Stimulated activated naive CD8-positive, alpha-beta T cell treated with anti-CD3 and anti-CD28 coated beads, Interleukin-15, Interleukin-2, amounts not matched to agents 100 ng/mL and 50 ng/mL, for 24 hours (primary cell): ENCODE measurements at regions not wholly inside any gene's neighbourhood (a gene's known extent, or its start where the extent isn't known, plus 50 kb on each side); places are given as distances from the start of the nearest gene placed in this dataset.

ENCODE experiments used
- H3K27ac Mint-ChIP-seq: one replicate; pipeline ENCODE4 v1.8.0; 2021; ENCODE audit warnings: mild to moderate bottlenecking, mixed read lengths
- H3K27me3 Mint-ChIP-seq: one replicate; pipeline ENCODE4 v1.8.0; 2021; ENCODE audit warnings: mixed read lengths
- H3K36me3 Mint-ChIP-seq: one replicate; pipeline ENCODE4 v1.8.0; 2021; ENCODE audit warnings: low read depth, mixed read lengths
- H3K4me1 Mint-ChIP-seq: one replicate; pipeline ENCODE4 v1.8.0; 2021; ENCODE audit warnings: low read depth, mixed read lengths
- H3K4me3 Mint-ChIP-seq: one replicate; pipeline ENCODE4 v1.8.0; 2021; ENCODE audit warnings: mild to moderate bottlenecking, mixed read lengths
- H3K9me3 Mint-ChIP-seq: one replicate; pipeline ENCODE4 v1.8.0; 2021; ENCODE audit warnings: mixed read lengths

- H3K4me3 Mint-ChIP-seq = no peak overlapping the region
- no peaks in the 10 kb centered on the region for H3K9me3 Mint-ChIP-seq
- peaks cover 12% of the 10 kb centered on the region for H3K27me3 Mint-ChIP-seq
- H3K4me1 Mint-ChIP-seq = no peaks in the 10 kb centered on the region
- H3K36me3 Mint-ChIP-seq = no peaks in the 10 kb centered on the region
- H3K27ac Mint-ChIP-seq = no peak overlapping the region
Measured at GRCh38 chr21:38599381-38599975, 101.2 kb upstream of the ERG start.

DNA sequence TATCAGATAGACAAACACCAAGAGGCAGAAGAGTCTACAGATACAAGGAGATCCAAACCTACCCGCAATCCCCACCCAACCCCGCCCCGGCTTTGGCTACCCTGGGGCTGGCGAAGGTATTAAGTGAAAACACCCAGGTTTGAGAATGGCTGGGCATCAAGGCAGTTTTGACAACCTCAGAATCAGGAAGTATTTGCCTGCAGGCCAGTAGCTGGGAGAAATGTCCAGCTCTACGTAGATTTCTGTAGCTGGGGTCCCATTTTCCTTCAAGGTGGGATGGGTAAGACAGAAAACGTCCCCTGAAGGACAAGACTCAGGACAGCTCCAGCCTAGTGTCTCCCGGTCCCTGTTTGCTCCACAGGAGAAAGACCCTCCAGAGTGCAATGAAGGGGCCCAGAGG lies 101.8 kb upstream of the ERG start:
- H3K36me3 Mint-ChIP-seq = no peaks in the 10 kb centered on the region
- no peak overlapping the region for H3K4me3 Mint-ChIP-seq
- H3K9me3 Mint-ChIP-seq = no peaks in the 10 kb centered on the region
- no peaks in the 10 kb centered on the region for H3K4me1 Mint-ChIP-seq
- no peak overlapping the region for H3K27ac Mint-ChIP-seq
- H3K27me3 Mint-ChIP-seq = peaks cover 6% of the 10 kb centered on the region

- H3K9me3 Mint-ChIP-seq = no peaks in the 10 kb centered on the region
- no peaks in the 10 kb centered on the region for H3K4me1 Mint-ChIP-seq
Measured at GRCh38 chr21:38605236-38605635, 107.0 kb upstream of the ERG start.

GRCh38 chr21:38609580-38609979 lies 111.3 kb upstream of the ERG start:
- Mint-ChIP-seq H3K27ac (no peak overlapping the region), H3K4me1 (no peaks in the 10 kb centered on the region), H3K9me3 (no peaks in the 10 kb centered on the region), H3K4me3 (no peak overlapping the region), H3K27me3 (no peaks in the 10 kb centered on the region), H3K36me3 (no peaks in the 10 kb centered on the region)

More at GRCh38 chr21:38605236-38605635, 107.0 kb upstream of the ERG start:
- Mint-ChIP-seq H3K27me3 (no peaks in the 10 kb centered on the region), H3K4me3 (no peak overlapping the region), H3K27ac (no peak overlapping the region), H3K36me3 (no peaks in the 10 kb centered on the region)

DNA sequence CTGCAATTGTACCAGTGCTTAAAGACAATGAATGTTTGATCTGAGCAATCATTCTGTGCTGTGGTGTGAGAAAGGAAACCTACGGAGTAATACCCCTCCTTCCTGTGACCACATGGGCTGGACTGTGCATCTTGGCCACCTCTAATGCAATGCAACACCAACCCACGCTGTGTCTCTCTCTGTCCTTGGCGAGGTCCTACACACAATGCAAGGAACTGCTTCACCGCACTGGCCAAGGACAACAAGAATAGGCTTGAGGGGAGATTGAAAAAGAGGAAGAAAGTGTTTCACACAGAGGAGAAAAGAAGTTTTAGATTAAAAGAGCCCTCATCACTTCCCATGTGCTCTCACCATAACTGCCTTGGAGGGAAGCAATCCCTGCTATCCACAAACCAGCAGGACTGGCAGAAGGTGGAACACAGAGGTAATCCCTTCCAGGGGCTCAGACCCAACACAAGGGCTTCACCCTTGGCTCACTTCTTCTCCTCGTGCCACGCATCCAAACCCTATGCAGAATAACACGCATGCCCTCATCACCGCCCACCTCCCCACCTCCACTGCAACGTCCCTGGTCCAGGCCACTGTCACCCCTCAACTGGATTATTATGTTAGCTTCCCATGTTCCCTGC lies 112.5 kb upstream of the ERG start:
- H3K4me3 Mint-ChIP-seq = no peak overlapping the region
- no peaks in the 10 kb centered on the region for H3K9me3 Mint-ChIP-seq

GRCh38 chr21:38611277-38611676 lies 113.0 kb upstream of the ERG start:
- no peak overlapping the region for H3K4me3 Mint-ChIP-seq
- H3K4me1 Mint-ChIP-seq = no peaks in the 10 kb centered on the region
- H3K27ac Mint-ChIP-seq = no peak overlapping the region
- H3K9me3 Mint-ChIP-seq = no peaks in the 10 kb centered on the region
- H3K36me3 Mint-ChIP-seq = no peaks in the 10 kb centered on the region
- peaks cover 3% of the 10 kb centered on the region for H3K27me3 Mint-ChIP-seq

More for the DNA sequence above, 112.5 kb upstream of the ERG start:
- no peaks in the 10 kb centered on the region for H3K36me3 Mint-ChIP-seq
- H3K27ac Mint-ChIP-seq = no peak overlapping the region
- no peaks in the 10 kb centered on the region for H3K27me3 Mint-ChIP-seq
- no peaks in the 10 kb centered on the region for H3K4me1 Mint-ChIP-seq

- H3K4me1 Mint-ChIP-seq = no peaks in the 10 kb centered on the region
- no peak overlapping the region for H3K27ac Mint-ChIP-seq
- H3K27me3 Mint-ChIP-seq = peaks cover 3% of the 10 kb centered on the region
- H3K36me3 Mint-ChIP-seq = no peaks in the 10 kb centered on the region
- H3K9me3 Mint-ChIP-seq = no peaks in the 10 kb centered on the region
- H3K4me3 Mint-ChIP-seq = no peak overlapping the region
Measured at GRCh38 chr21:38613686-38614085, 115.4 kb upstream of the ERG start.

- Mint-ChIP-seq H3K27ac (no peak overlapping the region), H3K4me3 (no peak overlapping the region), H3K9me3 (no peaks in the 10 kb centered on the region), H3K36me3 (no peaks in the 10 kb centered on the region), H3K27me3 (peaks cover 3% of the 10 kb centered on the region), H3K4me1 (no peaks in the 10 kb centered on the region)
Measured at GRCh38 chr21:38614558-38614957, 116.3 kb upstream of the ERG start.

DNA sequence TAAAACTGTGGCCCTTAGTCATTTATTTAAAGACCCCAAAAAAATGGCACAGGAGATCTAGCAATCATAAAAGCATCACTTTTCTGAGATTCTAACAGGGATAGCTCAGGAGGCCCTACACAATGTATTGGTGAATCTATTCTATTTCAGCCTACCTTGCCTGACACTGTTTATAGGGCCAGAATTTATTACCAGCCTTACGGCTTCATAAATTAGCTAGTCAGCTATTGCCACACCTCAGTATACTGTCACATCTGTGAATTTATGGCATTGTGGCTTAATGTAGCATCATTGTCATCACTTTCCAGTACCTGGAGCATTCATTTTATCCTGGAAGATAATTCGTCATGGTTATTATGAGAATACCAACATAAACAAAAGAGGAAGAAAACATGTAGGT lies 121.2 kb upstream of the ERG start:
- Mint-ChIP-seq H3K4me1 (no peaks in the 10 kb centered on the region), H3K9me3 (no peaks in the 10 kb centered on the region), H3K27ac (no peak overlapping the region), H3K36me3 (no peaks in the 10 kb centered on the region), H3K4me3 (no peak overlapping the region), H3K27me3 (peaks cover 3% of the 10 kb centered on the region)

DNA sequence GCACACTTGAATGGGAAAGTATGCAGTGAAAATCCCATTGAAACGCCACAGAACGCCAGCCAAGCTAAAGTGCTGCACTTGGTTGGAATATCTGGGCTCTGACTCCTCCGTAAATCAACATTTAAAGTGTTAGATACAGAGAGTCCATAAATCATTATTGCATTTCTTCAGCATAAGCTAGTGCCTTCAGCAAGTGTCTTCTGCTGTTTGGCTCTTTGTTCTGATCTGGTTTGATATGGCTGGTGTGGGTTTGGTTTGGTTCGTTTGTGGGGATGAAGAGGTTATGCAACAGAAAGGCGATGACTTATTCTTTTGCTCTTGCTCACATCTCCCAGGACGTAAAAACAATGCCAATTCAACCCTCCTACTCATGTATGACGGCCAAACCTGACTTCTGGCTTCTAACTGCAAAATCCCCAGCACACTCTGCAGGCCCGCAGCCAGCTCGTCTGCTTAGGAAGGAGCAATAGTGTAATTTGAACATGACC lies 121.8 kb upstream of the ERG start:
- no peaks in the 10 kb centered on the region for H3K36me3 Mint-ChIP-seq
- H3K9me3 Mint-ChIP-seq = no peaks in the 10 kb centered on the region
- no peak overlapping the region for H3K4me3 Mint-ChIP-seq
- no peak overlapping the region for H3K27ac Mint-ChIP-seq
- H3K27me3 Mint-ChIP-seq = peaks cover 3% of the 10 kb centered on the region
- no peaks in the 10 kb centered on the region for H3K4me1 Mint-ChIP-seq

DNA sequence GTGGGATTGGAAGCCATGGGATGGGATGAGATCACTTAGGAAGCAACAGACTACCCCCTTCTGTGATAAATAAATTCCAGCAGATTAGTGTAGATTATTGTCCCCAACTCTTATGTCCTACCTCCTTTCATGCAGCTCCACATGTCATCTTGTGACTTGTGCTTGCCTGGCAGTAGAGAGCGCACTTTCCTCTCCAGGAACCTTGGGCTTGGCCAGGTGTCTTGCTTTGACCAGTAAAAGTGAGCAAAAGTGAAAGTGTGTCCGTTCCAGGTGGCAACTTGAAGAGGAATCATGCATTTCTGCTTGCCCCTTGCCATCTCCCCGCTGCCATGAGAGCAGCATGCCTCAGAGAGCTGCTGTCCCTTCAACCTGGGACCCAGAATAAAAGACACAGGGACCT lies 122.9 kb upstream of the ERG start:
- H3K27ac Mint-ChIP-seq = no peak overlapping the region
- H3K27me3 Mint-ChIP-seq = peaks cover under 1% of the 10 kb centered on the region
- H3K36me3 Mint-ChIP-seq = no peaks in the 10 kb centered on the region
- no peak overlapping the region for H3K4me3 Mint-ChIP-seq
- H3K4me1 Mint-ChIP-seq = no peaks in the 10 kb centered on the region
- H3K9me3 Mint-ChIP-seq = no peaks in the 10 kb centered on the region

- H3K4me1 Mint-ChIP-seq = no peaks in the 10 kb centered on the region
- H3K27me3 Mint-ChIP-seq = no peaks in the 10 kb centered on the region
- no peaks in the 10 kb centered on the region for H3K36me3 Mint-ChIP-seq
- H3K4me3 Mint-ChIP-seq = no peak overlapping the region
- no peaks in the 10 kb centered on the region for H3K9me3 Mint-ChIP-seq
- no peak overlapping the region for H3K27ac Mint-ChIP-seq
Measured at GRCh38 chr21:38622081-38622826, 124.0 kb upstream of the ERG start.

DNA sequence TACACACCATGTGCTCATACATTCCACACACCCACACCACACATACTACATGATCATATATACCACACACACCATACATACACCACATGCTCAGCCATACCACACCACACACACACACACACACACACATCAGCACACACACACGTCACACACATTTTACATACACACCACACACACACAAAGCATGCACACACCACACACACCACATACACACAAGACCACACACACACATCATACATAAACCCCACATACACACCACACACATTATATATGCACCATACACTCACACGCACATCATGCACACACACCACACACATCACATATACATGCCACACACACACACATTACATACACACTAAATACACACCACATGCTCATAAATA lies 124.5 kb upstream of the ERG start:
- no peaks in the 10 kb centered on the region for H3K9me3 Mint-ChIP-seq
- H3K27ac Mint-ChIP-seq = no peak overlapping the region
- H3K27me3 Mint-ChIP-seq = no peaks in the 10 kb centered on the region
- H3K4me1 Mint-ChIP-seq = no peaks in the 10 kb centered on the region
- H3K4me3 Mint-ChIP-seq = no peak overlapping the region
- no peaks in the 10 kb centered on the region for H3K36me3 Mint-ChIP-seq

DNA sequence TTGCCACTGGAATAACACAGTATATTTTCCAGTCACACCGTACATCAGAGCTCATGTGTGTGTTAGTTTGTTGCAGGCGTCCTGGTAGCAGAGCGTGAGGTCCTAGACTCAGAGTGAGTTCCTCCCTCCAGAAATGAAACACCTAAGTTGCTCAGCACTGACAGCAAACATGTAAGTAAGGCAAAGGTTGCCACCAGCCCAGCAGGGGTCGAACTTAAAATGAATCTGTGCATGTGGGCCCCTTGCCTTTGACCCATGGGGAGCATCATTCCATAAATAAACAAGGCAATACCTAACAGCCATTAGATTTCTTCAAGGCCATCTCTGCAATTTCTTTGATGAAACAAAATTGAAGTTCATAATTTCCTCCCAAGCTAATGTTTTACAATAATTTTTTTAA lies 125.3 kb upstream of the ERG start:
- no peak overlapping the region for H3K4me3 Mint-ChIP-seq
- H3K4me1 Mint-ChIP-seq = no peaks in the 10 kb centered on the region
- peaks cover 4% of the 10 kb centered on the region for H3K27me3 Mint-ChIP-seq
- no peaks in the 10 kb centered on the region for H3K9me3 Mint-ChIP-seq
- H3K36me3 Mint-ChIP-seq = no peaks in the 10 kb centered on the region
- H3K27ac Mint-ChIP-seq = no peak overlapping the region

DNA sequence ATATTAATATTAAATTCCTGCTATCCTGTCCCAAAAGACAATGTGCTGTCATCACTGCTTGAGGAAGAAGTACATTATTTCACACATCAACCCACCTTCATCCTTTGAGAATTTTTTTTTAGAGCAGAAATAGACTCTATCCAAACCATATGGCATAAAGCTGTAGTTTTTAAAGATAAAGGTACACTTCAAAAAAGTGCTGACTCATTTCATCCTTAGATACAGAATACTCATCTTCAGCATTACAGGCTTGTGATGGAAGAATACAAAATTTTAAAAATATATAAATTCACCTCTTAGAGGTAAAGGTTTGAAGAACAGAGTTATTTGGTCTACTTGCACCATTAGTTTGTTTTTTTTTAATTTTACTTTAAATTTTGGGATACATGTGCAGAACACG lies 126.7 kb upstream of the ERG start:
- no peak overlapping the region for H3K27ac Mint-ChIP-seq
- H3K4me1 Mint-ChIP-seq = no peaks in the 10 kb centered on the region
- H3K27me3 Mint-ChIP-seq = peaks cover 8% of the 10 kb centered on the region
- no peak overlapping the region for H3K4me3 Mint-ChIP-seq
- peaks cover 7% of the 10 kb centered on the region for H3K9me3 Mint-ChIP-seq
- no peaks in the 10 kb centered on the region for H3K36me3 Mint-ChIP-seq
